Thyroid gland (tissue), 4 donors: ENCODE measurements at regions not wholly inside any gene's neighbourhood (a gene's known extent, or its start where the extent isn't known, plus 50 kb on each side); places are given as distances from the start of the nearest gene placed in this dataset.

Experiments
- POLR2A ChIP-seq, 2 donors: fragments of 450-650 bp; IDR thresholded peaks; one replicate each; pipeline ENCODE4 v1.6.1; 2017; ENCODE audit warnings: antibody characterized with exemption in 2 of 2, mild to moderate bottlenecking in 2 of 2, moderate library complexity in 1 of 2
- TF ChIP-seq, protein P1 (sequence below), 6 experiments: fragments of 200-600 bp in 3 of 6; fragments of 450-650 bp in 3 of 6; sonication (generic) in 3 of 6; IDR thresholded peaks; one replicate each; pipeline ENCODE4 v1.5.1; 2016 to 2019; ENCODE audit warnings: antibody characterized with exemption in 6 of 6, mild to moderate bottlenecking in 2 of 6, inconsistent platforms in 1 of 6, moderate library complexity in 1 of 6

- TF ChIP-seq, protein P1, sequence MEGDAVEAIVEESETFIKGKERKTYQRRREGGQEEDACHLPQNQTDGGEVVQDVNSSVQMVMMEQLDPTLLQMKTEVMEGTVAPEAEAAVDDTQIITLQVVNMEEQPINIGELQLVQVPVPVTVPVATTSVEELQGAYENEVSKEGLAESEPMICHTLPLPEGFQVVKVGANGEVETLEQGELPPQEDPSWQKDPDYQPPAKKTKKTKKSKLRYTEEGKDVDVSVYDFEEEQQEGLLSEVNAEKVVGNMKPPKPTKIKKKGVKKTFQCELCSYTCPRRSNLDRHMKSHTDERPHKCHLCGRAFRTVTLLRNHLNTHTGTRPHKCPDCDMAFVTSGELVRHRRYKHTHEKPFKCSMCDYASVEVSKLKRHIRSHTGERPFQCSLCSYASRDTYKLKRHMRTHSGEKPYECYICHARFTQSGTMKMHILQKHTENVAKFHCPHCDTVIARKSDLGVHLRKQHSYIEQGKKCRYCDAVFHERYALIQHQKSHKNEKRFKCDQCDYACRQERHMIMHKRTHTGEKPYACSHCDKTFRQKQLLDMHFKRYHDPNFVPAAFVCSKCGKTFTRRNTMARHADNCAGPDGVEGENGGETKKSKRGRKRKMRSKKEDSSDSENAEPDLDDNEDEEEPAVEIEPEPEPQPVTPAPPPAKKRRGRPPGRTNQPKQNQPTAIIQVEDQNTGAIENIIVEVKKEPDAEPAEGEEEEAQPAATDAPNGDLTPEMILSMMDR (IDR thresholded peaks at IDR 0.05) = no peak
- no peak for TF ChIP-seq POLR2A (IDR thresholded peaks at IDR 0.05)
Observed at GRCh38 chr10:21203473-21204107, 306.5 kb upstream of the NEBL start.
